Naive B cell (primary cell): ENCODE measurements at regions not wholly inside any gene's neighbourhood (a gene's known extent, or its start where the extent isn't known, plus 50 kb on each side); places are given as distances from the start of the nearest gene placed in this dataset.
"Not testable (repeated sequence)": the region's sequence is repeated elsewhere in the genome, so short reads cannot be mapped to it uniquely, and the experiment has no call there.

Experiments
- ATAC-seq, 2 donors: fragments of 150-1000 bp; cut with Tn5 transposase; 2 replicates each; pipeline ENCODE4 v1.10.0; 2021; ENCODE audit warnings: low read depth in 2 of 2, mild to moderate bottlenecking in 2 of 2, moderate library complexity in 2 of 2
- DNase-seq: peaks from one replicate; pipeline ENCODE4 v3.0.0; 2022
- H3K27ac Mint-ChIP-seq, 6 donors: one replicate each; pipeline ENCODE4 v1.8.0; 2020 to 2022; ENCODE audit warnings: mild to moderate bottlenecking in 6 of 6, mixed read lengths in 6 of 6, moderate library complexity in 5 of 6, inconsistent platforms in 2 of 6
- H3K27me3 Mint-ChIP-seq, 3 donors: one replicate each; pipeline ENCODE4 v1.8.0; 2021 to 2022; ENCODE audit warnings: mixed read lengths in 3 of 3, mild to moderate bottlenecking in 1 of 3
- H3K36me3 Mint-ChIP-seq, 2 donors: one replicate each; pipeline ENCODE4 v1.8.0; 2020 to 2022; ENCODE audit warnings: mixed read lengths in 2 of 2, inconsistent platforms in 1 of 2, mild to moderate bottlenecking in 1 of 2
- H3K4me1 Mint-ChIP-seq, 3 donors: one replicate each; pipeline ENCODE4 v1.8.0; 2020 to 2022; ENCODE audit warnings: mixed read lengths in 3 of 3, inconsistent platforms in 1 of 3, mild to moderate bottlenecking in 1 of 3, moderate library complexity in 1 of 3
- H3K4me3 Mint-ChIP-seq, 8 donors: one replicate each; pipeline ENCODE4 v1.8.0; 2020 to 2022; ENCODE audit warnings: mild to moderate bottlenecking in 8 of 8, mixed read lengths in 8 of 8, moderate library complexity in 8 of 8, inconsistent platforms in 2 of 8
- H3K9me3 Mint-ChIP-seq, 7 donors: one replicate each; pipeline ENCODE4 v1.8.0; 2020 to 2022; ENCODE audit warnings: mixed read lengths in 7 of 7, mild to moderate bottlenecking in 5 of 7, inconsistent platforms in 2 of 7, moderate library complexity in 1 of 7

- H3K9me3 Mint-ChIP-seq: peaks cover 0 to 13% (median 0%) of the 10 kb centered on the region in 7 donors
- ATAC-seq (no peak), DNase-seq (no peak)
- H3K4me1 Mint-ChIP-seq: no peaks in the 10 kb centered on the region
- no peak overlapping the region for H3K27ac Mint-ChIP-seq
- no peak overlapping the region for H3K4me3 Mint-ChIP-seq
- H3K27me3 Mint-ChIP-seq: no peaks in the 10 kb centered on the region
- H3K36me3 Mint-ChIP-seq: no peaks in the 10 kb centered on the region
Observed at GRCh38 chr4:129808242-129808641, 712.3 kb downstream of the C4orf33 start.

- ATAC-seq (no peak), DNase-seq (no peak)
- H3K4me3 Mint-ChIP-seq: no peak overlapping the region
- H3K27me3 Mint-ChIP-seq: no peaks in the 10 kb centered on the region
- H3K4me1 Mint-ChIP-seq: no peaks in the 10 kb centered on the region
- H3K9me3 Mint-ChIP-seq: peaks cover 0 to 6% (median 1%) of the 10 kb centered on the region in 7 donors
- H3K36me3 Mint-ChIP-seq: no peaks in the 10 kb centered on the region
- no peak overlapping the region for H3K27ac Mint-ChIP-seq
Observed at GRCh38 chr4:129821073-129821472, 725.1 kb downstream of the C4orf33 start.

GRCh38 chr4:129821963-129822362, 726.0 kb downstream of the C4orf33 start:
- no peaks in the 10 kb centered on the region for H3K27me3 Mint-ChIP-seq
- no peak for ATAC-seq
- no peaks in the 10 kb centered on the region for H3K4me1 Mint-ChIP-seq
- no peak overlapping the region for H3K27ac Mint-ChIP-seq
- peaks cover 0 to 6% (median 2%) of the 10 kb centered on the region in 7 donors for H3K9me3 Mint-ChIP-seq
- H3K36me3 Mint-ChIP-seq: no peaks in the 10 kb centered on the region
- H3K4me3 Mint-ChIP-seq: no peak overlapping the region
- DNase-seq: no peak

GRCh38 chr4:129822701-129823100, 726.7 kb downstream of the C4orf33 start:
- no peaks in the 10 kb centered on the region for H3K27me3 Mint-ChIP-seq
- H3K36me3 Mint-ChIP-seq: no peaks in the 10 kb centered on the region
- DNase-seq (no peak), ATAC-seq (no peak)
- no peaks in the 10 kb centered on the region for H3K4me1 Mint-ChIP-seq
- peaks cover 0 to 6% (median 2%) of the 10 kb centered on the region in 7 donors for H3K9me3 Mint-ChIP-seq
- H3K27ac Mint-ChIP-seq: no peak overlapping the region
- H3K4me3 Mint-ChIP-seq: no peak overlapping the region

GRCh38 chr4:129823105-129823504, 727.2 kb downstream of the C4orf33 start:
- DNase-seq (no peak), ATAC-seq (no peak)
- H3K4me1 Mint-ChIP-seq: no peaks in the 10 kb centered on the region
- H3K9me3 Mint-ChIP-seq: peaks cover 0 to 6% (median 2%) of the 10 kb centered on the region in 7 donors
- H3K27me3 Mint-ChIP-seq: no peaks in the 10 kb centered on the region
- H3K27ac Mint-ChIP-seq: no peak overlapping the region
- H3K36me3 Mint-ChIP-seq: no peaks in the 10 kb centered on the region
- H3K4me3 Mint-ChIP-seq: no peak overlapping the region

GRCh38 chr4:129829373-129829772, 733.4 kb downstream of the C4orf33 start:
- H3K36me3 Mint-ChIP-seq: no peaks in the 10 kb centered on the region
- no peak overlapping the region for H3K4me3 Mint-ChIP-seq
- ATAC-seq: no peak
- H3K4me1 Mint-ChIP-seq: no peaks in the 10 kb centered on the region
- no peak overlapping the region for H3K27ac Mint-ChIP-seq
- no peaks in the 10 kb centered on the region for H3K27me3 Mint-ChIP-seq
- peaks cover 0 to 7% (median 0%) of the 10 kb centered on the region in 7 donors for H3K9me3 Mint-ChIP-seq
- no peak for DNase-seq

- DNase-seq (no peak), ATAC-seq (no peak)
Observed at GRCh38 chr4:129839687-129840086, 743.7 kb downstream of the C4orf33 start.

GRCh38 chr4:129842096-129842495, 746.1 kb downstream of the C4orf33 start:
- ATAC-seq: no peak
- H3K27me3 Mint-ChIP-seq: no peaks in the 10 kb centered on the region
- no peaks in the 10 kb centered on the region for H3K4me1 Mint-ChIP-seq
- no peak overlapping the region for H3K4me3 Mint-ChIP-seq
- no peaks in the 10 kb centered on the region for H3K36me3 Mint-ChIP-seq
- peaks cover 0 to 7% (median 6%) of the 10 kb centered on the region in 7 donors for H3K9me3 Mint-ChIP-seq
- DNase-seq: no peak
- no peak overlapping the region for H3K27ac Mint-ChIP-seq

More at GRCh38 chr4:129839687-129840086, 743.7 kb downstream of the C4orf33 start:
- H3K9me3 Mint-ChIP-seq: peaks cover 0 to 10% (median 7%) of the 10 kb centered on the region in 7 donors
- H3K4me1 Mint-ChIP-seq: no peaks in the 10 kb centered on the region
- H3K27ac Mint-ChIP-seq: no peak overlapping the region
- H3K4me3 Mint-ChIP-seq: no peak overlapping the region
- H3K36me3 Mint-ChIP-seq: no peaks in the 10 kb centered on the region
- no peaks in the 10 kb centered on the region for H3K27me3 Mint-ChIP-seq

GRCh38 chr4:129852434-129852833, 756.5 kb downstream of the C4orf33 start:
- Mint-ChIP-seq H3K4me3 (no peak overlapping the region), H3K27me3 (no peaks in the 10 kb centered on the region), H3K27ac (no peak overlapping the region), H3K36me3 (no peaks in the 10 kb centered on the region), H3K4me1 (no peaks in the 10 kb centered on the region), H3K9me3 (peaks cover 0 to 7% (median 3%) of the 10 kb centered on the region in 7 donors)
- DNase-seq: no peak
- no peak for ATAC-seq

GRCh38 chr4:129853685-129854467, 757.9 kb downstream of the C4orf33 start:
- H3K9me3 Mint-ChIP-seq, H3K4me3 Mint-ChIP-seq, DNase-seq, H3K27ac Mint-ChIP-seq, H3K27me3 Mint-ChIP-seq, H3K36me3 Mint-ChIP-seq, H3K4me1 Mint-ChIP-seq, ATAC-seq: not testable (repeated sequence)

GRCh38 chr4:129862461-129862860, 766.5 kb downstream of the C4orf33 start:
- no peaks in the 10 kb centered on the region for H3K36me3 Mint-ChIP-seq
- H3K4me3 Mint-ChIP-seq: no peak overlapping the region
- H3K4me1 Mint-ChIP-seq: no peaks in the 10 kb centered on the region
- H3K27me3 Mint-ChIP-seq: no peaks in the 10 kb centered on the region
- no peak overlapping the region for H3K27ac Mint-ChIP-seq
- ATAC-seq (no peak), DNase-seq (no peak)
- H3K9me3 Mint-ChIP-seq: peaks cover 0 to 4% (median 0%) of the 10 kb centered on the region in 7 donors

GRCh38 chr4:129863206-129863605, 767.3 kb downstream of the C4orf33 start:
- H3K9me3 Mint-ChIP-seq: peaks cover 0 to 4% (median 0%) of the 10 kb centered on the region in 7 donors
- no peaks in the 10 kb centered on the region for H3K4me1 Mint-ChIP-seq
- H3K36me3 Mint-ChIP-seq: no peaks in the 10 kb centered on the region

GRCh38 chr4:129883996-129884395, 788.0 kb downstream of the C4orf33 start:
- peaks cover 0 to 12% (median 5%) of the 10 kb centered on the region in 7 donors for H3K9me3 Mint-ChIP-seq
- H3K27me3 Mint-ChIP-seq: no peaks in the 10 kb centered on the region
- DNase-seq: no peak
- no peaks in the 10 kb centered on the region for H3K36me3 Mint-ChIP-seq
- no peak overlapping the region for H3K27ac Mint-ChIP-seq
- H3K4me3 Mint-ChIP-seq: no peak overlapping the region
- no peak for ATAC-seq
- no peaks in the 10 kb centered on the region for H3K4me1 Mint-ChIP-seq

More at GRCh38 chr4:129863206-129863605, 767.3 kb downstream of the C4orf33 start:
- no peak for ATAC-seq
- no peak overlapping the region for H3K4me3 Mint-ChIP-seq
- no peak overlapping the region for H3K27ac Mint-ChIP-seq
- DNase-seq: no peak
- H3K27me3 Mint-ChIP-seq: no peaks in the 10 kb centered on the region

- H3K36me3 Mint-ChIP-seq: peaks cover 0 to 3% of the 10 kb centered on the region in 2 donors
- ATAC-seq (no peak), DNase-seq (no peak)
- no peaks in the 10 kb centered on the region for H3K27me3 Mint-ChIP-seq
- no peak overlapping the region for H3K4me3 Mint-ChIP-seq
- no peaks in the 10 kb centered on the region for H3K4me1 Mint-ChIP-seq
- H3K27ac Mint-ChIP-seq: no peak overlapping the region
- H3K9me3 Mint-ChIP-seq: peaks cover 5 to 20% (median 7%) of the 10 kb centered on the region in 7 donors
Observed at GRCh38 chr4:129897111-129897510, 801.2 kb downstream of the C4orf33 start.
